PC-3 (cell line): ENCODE measurements at regions not wholly inside any gene's neighbourhood (a gene's known extent, or its start where the extent isn't known, plus 50 kb on each side); places are given as distances from the start of the nearest gene placed in this dataset.

Experiments used
- ATAC-seq: fragments of 200-7000 bp; cut with Tn5 transposase; 2 replicates; pipeline ENCODE4 v1.9.1; 2020; ENCODE audit warnings: mild to moderate bottlenecking, moderate library complexity
- BruUV-seq: library from RNA; stranded (reverse); fragments of 400-500 nt; replicated peaks from 2 replicates; lab custom pipeline; 2021; lab: Mats Ljungman, UMichigan
- CTCF ChIA-PET: fragments of 300-600 bp; sonication (Branson Sonifier 250); formaldehyde crosslinking; loops from one replicate; lab custom pipeline; 2022; ENCODE audit warnings: antibody characterized with exemption; lab: Charles Lee
- POLR2A ChIA-PET: fragments of 300-600 bp; sonication (Branson Sonifier 250); formaldehyde crosslinking; loops from one replicate; lab custom pipeline; 2022; ENCODE audit warnings: antibody characterized with exemption; ENCODE audit not compliant: unreplicated experiment; lab: Charles Lee
- DNase-seq: peaks from one replicate; pipeline ENCODE4 v3.0.0-alpha.2; 2015
- H2AFZ ChIP-seq: fragments of 300-600 bp; sonication (generic); 2 replicates; pipeline ENCODE4 v1.6.0; 2016; ENCODE audit warnings: antibody characterized with exemption, low read length
- H3F3A ChIP-seq: fragments of 300-600 bp; sonication (generic); one replicate; pipeline ENCODE4 v1.6.0; 2017; ENCODE audit warnings: antibody characterized with exemption, low read length, control low read depth, mild to moderate bottlenecking; ENCODE audit not compliant: unreplicated experiment
- H3K27ac ChIP-seq: fragments of 300-600 bp; sonication (generic); 2 replicates; pipeline ENCODE4 v1.5.1; 2016; ENCODE audit warnings: mild to moderate bottlenecking, low read length
- H3K27me3 ChIP-seq: fragments of 300-600 bp; sonication (generic); 2 replicates; pipeline ENCODE4 v1.6.1; 2016; ENCODE audit warnings: low read length, mixed read lengths
- H3K36me3 ChIP-seq: fragments of 300-600 bp; sonication (generic); 2 replicates; pipeline ENCODE4 v1.6.1; 2016; ENCODE audit warnings: low read depth, mixed run types, low read length, mixed read lengths
- H3K4me1 ChIP-seq: fragments of 300-600 bp; sonication (generic); 2 replicates; pipeline ENCODE4 v1.5.1; 2016; ENCODE audit warnings: low read length; ENCODE audit not compliant: insufficient read depth
- H3K4me2 ChIP-seq: fragments of 300-600 bp; sonication (generic); 2 replicates; pipeline ENCODE4 v1.6.0; 2016; ENCODE audit warnings: low read length
- H3K4me3 ChIP-seq: fragments of 300-600 bp; sonication (generic); 2 replicates; pipeline ENCODE4 v1.5.1; 2016; ENCODE audit warnings: mild to moderate bottlenecking, low read length, mixed read lengths
- H3K79me2 ChIP-seq: fragments of 300-600 bp; sonication (generic); 2 replicates; pipeline ENCODE4 v1.6.1; 2017; ENCODE audit warnings: low read length, mixed read lengths
- H3K9ac ChIP-seq: fragments of 300-600 bp; sonication (generic); 2 replicates; pipeline ENCODE4 v1.6.0; 2016; ENCODE audit warnings: mild to moderate bottlenecking, low read length
- H3K9me2 ChIP-seq: fragments of 300-600 bp; sonication (generic); replicated peaks from 2 replicates; pipeline ENCODE4 v1.6.1; 2016; ENCODE audit warnings: mixed run types, low read length, mixed read lengths
- H3K9me3 ChIP-seq: fragments of 300-600 bp; sonication (generic); 2 replicates; pipeline ENCODE4 v1.6.1; 2016; ENCODE audit warnings: low read length, mixed read lengths
- H4K20me1 ChIP-seq: fragments of 300-600 bp; sonication (generic); 2 replicates; pipeline ENCODE4 v1.6.1; 2016; ENCODE audit warnings: low read length, mixed read lengths
- EZH2 ChIP-seq: fragments of 300-600 bp; sonication (generic); IDR thresholded peaks from one replicate; pipeline ENCODE4 v1.6.1; 2017; ENCODE audit warnings: antibody characterized with exemption, mild to moderate bottlenecking, low read length; ENCODE audit not compliant: unreplicated experiment
- EZH2phosphoT487 ChIP-seq: fragments of 300-600 bp; sonication (generic); IDR thresholded peaks from 2 replicates; pipeline ENCODE4 v1.6.1; 2018; ENCODE audit warnings: mild to moderate bottlenecking, antibody characterized with exemption, low read length, borderline replicate concordance
- intact Hi-C: fragments of 100-400 bp; cut with micrococcal nuclease; formaldehyde crosslinking; loops from 2 replicates; pipeline ENCODE4 v1.9.0; 2023
- TF ChIP-seq, protein P1 (sequence below): fragments of 300-600 bp; sonication (generic); conservative IDR thresholded peaks from 2 replicates; pipeline ENCODE4 v1.5.1; 2017; ENCODE audit warnings: antibody characterized with exemption, low read depth, mild to moderate bottlenecking, low read length

DNA sequence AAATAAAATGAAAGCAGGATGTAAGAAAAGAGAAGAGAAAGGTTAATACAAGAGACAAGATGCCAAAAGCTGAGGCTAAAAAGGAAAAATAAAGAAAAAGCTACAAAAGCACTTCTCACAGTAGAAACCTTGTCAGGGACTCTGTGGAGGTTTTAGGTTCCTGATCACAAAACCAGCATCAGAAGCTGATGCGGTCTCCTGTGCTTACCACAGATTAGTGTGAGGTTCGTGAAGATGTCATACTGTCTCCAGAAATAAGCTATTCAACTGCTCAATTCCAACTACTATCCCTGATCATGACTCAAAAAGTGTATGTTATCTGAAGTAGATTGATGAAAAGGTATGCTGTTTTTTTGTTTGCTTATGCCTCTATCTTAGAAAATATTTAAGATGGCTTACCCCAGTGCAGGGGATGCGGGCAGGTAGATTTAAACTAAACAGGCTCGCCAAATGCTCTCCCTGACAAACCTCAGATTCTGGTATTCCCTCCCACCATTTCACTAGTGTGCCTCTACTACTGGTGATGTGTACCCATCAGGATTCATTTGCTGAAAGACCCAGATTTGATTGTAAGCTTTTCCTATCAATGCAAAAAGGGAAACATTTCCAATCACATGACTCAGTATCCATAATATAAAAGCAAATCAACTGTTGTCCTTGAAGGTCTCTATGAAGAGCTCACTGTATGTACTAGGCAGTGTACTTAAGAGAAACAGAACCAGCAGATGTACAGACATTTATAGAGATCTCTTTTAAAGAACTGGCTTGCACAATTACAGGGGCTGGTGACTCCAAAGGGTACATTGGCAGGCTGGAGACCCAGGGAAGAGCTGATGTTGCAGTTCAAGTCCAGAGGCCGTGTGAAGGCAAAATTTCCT is 169.5 kb upstream of the FOXN3 start:
- no peaks in the 10 kb centered on the region for H3K9me3 ChIP-seq
- intact Hi-C loops = no loop called here
- H2AFZ ChIP-seq = no peak overlapping the region
- no peaks in the 10 kb centered on the region for H3K4me1 ChIP-seq
- no TSS peak for BruUV-seq
- TF ChIP-seq EZH2phosphoT487 = no peak
- TF ChIP-seq, protein P1, sequence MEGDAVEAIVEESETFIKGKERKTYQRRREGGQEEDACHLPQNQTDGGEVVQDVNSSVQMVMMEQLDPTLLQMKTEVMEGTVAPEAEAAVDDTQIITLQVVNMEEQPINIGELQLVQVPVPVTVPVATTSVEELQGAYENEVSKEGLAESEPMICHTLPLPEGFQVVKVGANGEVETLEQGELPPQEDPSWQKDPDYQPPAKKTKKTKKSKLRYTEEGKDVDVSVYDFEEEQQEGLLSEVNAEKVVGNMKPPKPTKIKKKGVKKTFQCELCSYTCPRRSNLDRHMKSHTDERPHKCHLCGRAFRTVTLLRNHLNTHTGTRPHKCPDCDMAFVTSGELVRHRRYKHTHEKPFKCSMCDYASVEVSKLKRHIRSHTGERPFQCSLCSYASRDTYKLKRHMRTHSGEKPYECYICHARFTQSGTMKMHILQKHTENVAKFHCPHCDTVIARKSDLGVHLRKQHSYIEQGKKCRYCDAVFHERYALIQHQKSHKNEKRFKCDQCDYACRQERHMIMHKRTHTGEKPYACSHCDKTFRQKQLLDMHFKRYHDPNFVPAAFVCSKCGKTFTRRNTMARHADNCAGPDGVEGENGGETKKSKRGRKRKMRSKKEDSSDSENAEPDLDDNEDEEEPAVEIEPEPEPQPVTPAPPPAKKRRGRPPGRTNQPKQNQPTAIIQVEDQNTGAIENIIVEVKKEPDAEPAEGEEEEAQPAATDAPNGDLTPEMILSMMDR = no peak
- no peak for TF ChIP-seq EZH2
- no peak overlapping the region for H3K27ac ChIP-seq
- H3F3A ChIP-seq = no peaks in the 10 kb centered on the region
- H3K4me2 ChIP-seq = no peak overlapping the region
- ChIA-PET CTCF (no interaction called here), POLR2A (no interaction called here)
- ATAC-seq = no peak
- H3K27me3 ChIP-seq = no peaks in the 10 kb centered on the region
- no peak overlapping the region for H3K4me3 ChIP-seq
- DNase-seq = no peak
- H4K20me1 ChIP-seq = no peaks in the 10 kb centered on the region
- no peaks in the 10 kb centered on the region for H3K36me3 ChIP-seq
- H3K9me2 ChIP-seq = no peaks in the 10 kb centered on the region
- H3K79me2 ChIP-seq = no peaks in the 10 kb centered on the region
- no peak overlapping the region for H3K9ac ChIP-seq

DNA sequence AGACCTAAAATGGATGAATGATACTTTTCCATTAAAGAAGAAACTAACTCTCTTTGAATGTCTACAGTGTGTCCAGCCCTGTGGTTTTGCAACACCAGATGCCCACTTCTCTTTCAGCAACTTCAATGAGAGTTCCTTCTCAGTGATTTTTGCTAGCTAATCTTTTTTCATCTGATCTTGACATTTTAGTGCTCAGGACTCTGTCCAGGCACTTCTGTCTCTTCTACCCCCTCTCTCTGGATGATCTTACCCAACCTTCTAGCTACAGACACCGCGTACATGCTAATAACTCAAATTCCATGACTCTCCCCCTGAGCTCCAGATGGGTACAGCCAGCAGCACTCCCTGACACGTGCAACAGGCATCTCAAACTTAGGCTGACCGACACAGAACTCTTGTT is 161.1 kb upstream of the FOXN3 start:
- ChIA-PET CTCF (no interaction called here), POLR2A (no interaction called here)
- Histone ChIP-seq H4K20me1 (no peaks in the 10 kb centered on the region), H3K4me3 (no peak overlapping the region), H3K36me3 (no peaks in the 10 kb centered on the region), H3K9ac (no peak overlapping the region), H3K27me3 (no peaks in the 10 kb centered on the region), H3F3A (no peaks in the 10 kb centered on the region), H3K9me3 (no peaks in the 10 kb centered on the region), H3K4me1 (0 out of 2 replicates have a peak, but pooled peaks cover 5% of the 10 kb centered on the region), H2AFZ (no peak overlapping the region), H3K27ac (no peak overlapping the region), H3K79me2 (no peaks in the 10 kb centered on the region), H3K9me2 (no peaks in the 10 kb centered on the region), H3K4me2 (no peak overlapping the region)
- no TSS peak for BruUV-seq
- DNase-seq (no peak), ATAC-seq (no peak)
- intact Hi-C loops = loop anchor here (10.0 kb wide), 1 partner anchor 307 kb away; no protein-coding TSS in a partner anchor
- no peak for TF ChIP-seq EZH2
- TF ChIP-seq, protein P1 = no peak
- no peak for TF ChIP-seq EZH2phosphoT487

DNA sequence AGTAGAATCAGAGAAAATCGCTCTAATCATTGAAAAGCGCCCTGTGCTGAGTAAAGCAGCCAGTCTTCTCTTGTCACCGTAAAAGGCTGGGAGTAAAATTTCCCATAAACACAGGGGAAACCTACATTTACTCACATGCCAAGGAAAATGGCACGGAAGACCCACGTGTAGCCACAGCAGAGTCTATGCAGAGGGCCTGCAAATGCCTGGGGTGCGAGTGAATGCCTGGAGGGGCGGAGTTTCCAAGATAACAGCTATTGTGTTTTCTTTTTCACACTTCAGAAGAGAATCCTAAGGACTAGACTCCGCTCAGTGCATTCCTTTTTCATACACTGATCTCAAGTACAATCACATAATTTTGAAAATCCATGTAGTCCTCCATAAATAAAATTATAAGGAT is 159.9 kb upstream of the FOXN3 start:
- ChIA-PET CTCF (no interaction called here), POLR2A (no interaction called here)
- Histone ChIP-seq H3K4me2 (no peak overlapping the region), H3K9ac (no peak overlapping the region), H4K20me1 (no peaks in the 10 kb centered on the region), H2AFZ (no peak overlapping the region), H3K9me2 (no peaks in the 10 kb centered on the region), H3K4me3 (no peak overlapping the region), H3K36me3 (no peaks in the 10 kb centered on the region), H3K79me2 (no peaks in the 10 kb centered on the region), H3K27ac (no peak overlapping the region), H3K27me3 (no peaks in the 10 kb centered on the region), H3K4me1 (peaks cover 12% of the 10 kb centered on the region; the same call in 1 of the 2 replicates), H3K9me3 (no peaks in the 10 kb centered on the region), H3F3A (no peaks in the 10 kb centered on the region)
- no TSS peak for BruUV-seq
- DNase-seq = no peak
- intact Hi-C loops = loop anchor here (10.0 kb wide), 1 partner anchor 308 kb away; no protein-coding TSS in a partner anchor
- no peak for ATAC-seq
- TF ChIP-seq, protein P1 = no peak
- TF ChIP-seq EZH2 (no peak), EZH2phosphoT487 (no peak)
